Fibroblast of lung (primary cell): ENCODE measurements at regions not wholly inside any gene's neighbourhood (a gene's known extent, or its start where the extent isn't known, plus 50 kb on each side); places are given as distances from the start of the nearest gene placed in this dataset.

Experiments
- DNase-seq, 2 donors: peaks; one replicate each; pipeline versions ENCODE4 v3.0.0 to v3.0.0-alpha.2; 2010; ENCODE audit warnings: low read depth in 2 of 2
- H2AFZ ChIP-seq: 2 replicates; pipeline ENCODE4 v1.5.1; 2012; ENCODE audit warnings: low read length, control low read depth, inconsistent platforms
- H3K27ac ChIP-seq: 2 replicates; pipeline ENCODE4 v1.5.1; 2011; ENCODE audit warnings: low read length, control low read depth; ENCODE audit not compliant: insufficient read depth
- H3K27me3 ChIP-seq: 2 replicates; pipeline ENCODE4 v1.5.1; 2011; ENCODE audit warnings: mild to moderate bottlenecking, low read length; ENCODE audit not compliant: control insufficient read depth, insufficient read depth
- H3K36me3 ChIP-seq: 2 replicates; pipeline ENCODE4 v1.5.1; 2011; ENCODE audit warnings: low read length; ENCODE audit not compliant: control insufficient read depth, insufficient read depth
- H3K4me1 ChIP-seq: 2 replicates; pipeline ENCODE4 v1.5.1; 2011; ENCODE audit warnings: low read length; ENCODE audit not compliant: control insufficient read depth, insufficient read depth; ENCODE audit errors: extremely low read depth
- H3K4me2 ChIP-seq: 2 replicates; pipeline ENCODE4 v1.5.1; 2011; ENCODE audit warnings: low read length, control low read depth; ENCODE audit not compliant: insufficient read depth; ENCODE audit errors: extremely low read depth
- H3K4me3 ChIP-seq, 4 experiments: fragments of 200-600 bp in 1 of 4; sonication (generic) in 1 of 4; replicated peaks in 1 of 4; 2 replicates each; pipeline ENCODE4 v1.5.1; 2011 to 2016; ENCODE audit warnings: low read length in 4 of 4, low read depth in 3 of 4, mild to moderate bottlenecking in 3 of 4, control low read depth in 2 of 4, inconsistent platforms in 1 of 4, mixed read lengths in 1 of 4; ENCODE audit not compliant: insufficient read depth in 1 of 4; ENCODE audit errors: control extremely low read depth in 1 of 4
- H3K79me2 ChIP-seq: 2 replicates; pipeline ENCODE4 v1.5.1; 2012; ENCODE audit warnings: mild to moderate bottlenecking, low read length, inconsistent platforms; ENCODE audit not compliant: control insufficient read depth, insufficient read depth
- H3K9ac ChIP-seq: 2 replicates; pipeline ENCODE4 v1.5.1; 2011; ENCODE audit warnings: mild to moderate bottlenecking, low read length, control low read depth; ENCODE audit not compliant: insufficient read depth
- H3K9me3 ChIP-seq: 2 replicates; pipeline ENCODE4 v1.5.1; 2012; ENCODE audit warnings: low read depth, low read length; ENCODE audit not compliant: control insufficient read depth, insufficient read depth
- H4K20me1 ChIP-seq: 2 replicates; pipeline ENCODE4 v1.5.1; 2011; ENCODE audit warnings: low read length; ENCODE audit not compliant: control insufficient read depth, insufficient read depth; ENCODE audit errors: extremely low read depth
- CTCF ChIP-seq, 2 donors: IDR thresholded peaks in 1 of 2; conservative IDR thresholded peaks in 1 of 2; 1 replicate in 1 of 2; 2 replicates in 1 of 2; pipeline ENCODE4 v1.5.1; 2011 to 2012; ENCODE audit warnings: low read length in 2 of 2, control low read depth in 1 of 2, inconsistent platforms in 1 of 2, low read depth in 1 of 2, mild to moderate bottlenecking in 1 of 2
- EZH2 ChIP-seq: IDR thresholded peaks from 2 replicates; pipeline ENCODE4 v1.5.1; 2012; ENCODE audit warnings: low read length, control low read depth, mild to moderate bottlenecking; ENCODE audit errors: missing control alignments

GRCh38 chr22:47558828-47559700 lies 796.6 kb downstream of the TBC1D22A start:
- H3K27ac ChIP-seq: no peak overlapping the region
- TF ChIP-seq EZH2 (no peak), CTCF (conservative IDR thresholded peaks at IDR 0.05 in 1 of 2, IDR thresholded peaks at IDR 0.05 in 1 of 2; ENCODE audit: low read depth in 1 of 2, low read length in 2 of 2) (no peak)
- H3K27me3 ChIP-seq: no peaks in the 10 kb centered on the region
- no peak overlapping the region for H3K4me3 ChIP-seq
- H3K36me3 ChIP-seq: no peaks in the 10 kb centered on the region
- H3K4me2 ChIP-seq: no peak overlapping the region
- no peak overlapping the region for H3K9ac ChIP-seq
- H3K4me1 ChIP-seq: no peaks in the 10 kb centered on the region
- no peaks in the 10 kb centered on the region for H3K79me2 ChIP-seq
- H4K20me1 ChIP-seq: no peaks in the 10 kb centered on the region
- no peak overlapping the region for H2AFZ ChIP-seq
- H3K9me3 ChIP-seq: no peaks in the 10 kb centered on the region
- DNase-seq: no peak

- no peaks in the 10 kb centered on the region for H3K36me3 ChIP-seq
- no peak overlapping the region for H3K27ac ChIP-seq
- no peaks in the 10 kb centered on the region for H3K9me3 ChIP-seq
- no peak for DNase-seq
- no peak overlapping the region for H2AFZ ChIP-seq
- no peak for TF ChIP-seq CTCF (conservative IDR thresholded peaks at IDR 0.05 in 1 of 2, IDR thresholded peaks at IDR 0.05 in 1 of 2; ENCODE audit: low read depth in 1 of 2, low read length in 2 of 2)
- no peak for TF ChIP-seq EZH2
- H4K20me1 ChIP-seq: no peaks in the 10 kb centered on the region
- no peaks in the 10 kb centered on the region for H3K4me1 ChIP-seq
- no peak overlapping the region for H3K4me3 ChIP-seq
- H3K27me3 ChIP-seq: no peaks in the 10 kb centered on the region
- no peaks in the 10 kb centered on the region for H3K79me2 ChIP-seq
- no peak overlapping the region for H3K9ac ChIP-seq
- H3K4me2 ChIP-seq: no peak overlapping the region
These were observed 794.0 kb downstream of the TBC1D22A start for GRCh38 chr22:47556473-47556872.

GRCh38 chr22:47553436-47553835 lies 791.0 kb downstream of the TBC1D22A start:
- TF ChIP-seq EZH2: no peak
- Histone ChIP-seq H2AFZ (no peak overlapping the region), H4K20me1 (no peaks in the 10 kb centered on the region), H3K4me2 (no peak overlapping the region), H3K79me2 (no peaks in the 10 kb centered on the region), H3K27ac (no peak overlapping the region), H3K9me3 (no peaks in the 10 kb centered on the region), H3K4me3 (no peak overlapping the region), H3K27me3 (no peaks in the 10 kb centered on the region), H3K36me3 (no peaks in the 10 kb centered on the region), H3K4me1 (no peaks in the 10 kb centered on the region), H3K9ac (no peak overlapping the region)
- DNase-seq: no peak
